Coronary artery (tissue), 2 donors: ENCODE measurements at regions not wholly inside any gene's neighbourhood (a gene's known extent, or its start where the extent isn't known, plus 50 kb on each side); places are given as distances from the start of the nearest gene placed in this dataset.

Experiments
- DNase-seq: peaks from one replicate; pipeline ENCODE4 v3.0.0-alpha.2; 2017; ENCODE audit warnings: low spot score
- H3K27ac ChIP-seq, 2 donors: fragments of 200-600 bp; sonication (generic); one replicate each; pipeline ENCODE4 v1.5.1; 2016 to 2019
- H3K4me3 ChIP-seq: fragments of 200-600 bp; sonication (generic); 2 replicates; pipeline ENCODE4 v1.5.1; 2016; ENCODE audit warnings: mild to moderate bottlenecking, moderate library complexity
- CTCF ChIP-seq: fragments of 200-600 bp; sonication (generic); IDR thresholded peaks from one replicate; pipeline ENCODE4 v1.5.1; 2019; ENCODE audit warnings: antibody characterized with exemption

- Histone ChIP-seq H3K27ac (no peak overlapping the region), H3K4me3 (no peak overlapping the region)
- DNase-seq: no peak
- TF ChIP-seq CTCF: no peak
These were observed 140.0 kb upstream of the SOX5 start for GRCh38 chr12:24089510-24089890.

- no peak overlapping the region for H3K27ac ChIP-seq
- no peak overlapping the region for H3K4me3 ChIP-seq
- TF ChIP-seq CTCF: no peak
- no peak for DNase-seq
These were observed 139.5 kb upstream of the SOX5 start for GRCh38 chr12:24088751-24089509.

- TF ChIP-seq CTCF: no peak
- DNase-seq: no peak
- no peak overlapping the region for H3K27ac ChIP-seq
These were observed 137.8 kb upstream of the SOX5 start for GRCh38 chr12:24087294-24087693.

GRCh38 chr12:24084800-24085199 is 135.3 kb upstream of the SOX5 start:
- no peak for DNase-seq
- TF ChIP-seq CTCF: no peak
- no peak overlapping the region for H3K4me3 ChIP-seq
- no peak overlapping the region for H3K27ac ChIP-seq

More at GRCh38 chr12:24087294-24087693, 137.8 kb upstream of the SOX5 start:
- H3K4me3 ChIP-seq: no peak overlapping the region

- DNase-seq: no peak
- no peak overlapping the region for H3K4me3 ChIP-seq
- no peak overlapping the region for H3K27ac ChIP-seq
- no peak for TF ChIP-seq CTCF
These were observed 134.4 kb upstream of the SOX5 start for GRCh38 chr12:24083838-24084237.

GRCh38 chr12:24081606-24082005 is 132.1 kb upstream of the SOX5 start:
- no peak overlapping the region for H3K27ac ChIP-seq
- no peak for DNase-seq
- TF ChIP-seq CTCF: no peak
- H3K4me3 ChIP-seq: no peak overlapping the region

- TF ChIP-seq CTCF: no peak
- H3K27ac ChIP-seq: no peak overlapping the region
- no peak for DNase-seq
- H3K4me3 ChIP-seq: no peak overlapping the region
These were observed 131.6 kb upstream of the SOX5 start for GRCh38 chr12:24081092-24081529.
